ENCODE measurements at regions not wholly inside any gene's neighbourhood (a gene's known extent, or its start where the extent isn't known, plus 50 kb on each side); places are given as distances from the start of the nearest gene placed in this dataset.
"Not testable (repeated sequence)": the region's sequence is repeated elsewhere in the genome, so short reads cannot be mapped to it uniquely, and the experiment has no call there.

DNA sequence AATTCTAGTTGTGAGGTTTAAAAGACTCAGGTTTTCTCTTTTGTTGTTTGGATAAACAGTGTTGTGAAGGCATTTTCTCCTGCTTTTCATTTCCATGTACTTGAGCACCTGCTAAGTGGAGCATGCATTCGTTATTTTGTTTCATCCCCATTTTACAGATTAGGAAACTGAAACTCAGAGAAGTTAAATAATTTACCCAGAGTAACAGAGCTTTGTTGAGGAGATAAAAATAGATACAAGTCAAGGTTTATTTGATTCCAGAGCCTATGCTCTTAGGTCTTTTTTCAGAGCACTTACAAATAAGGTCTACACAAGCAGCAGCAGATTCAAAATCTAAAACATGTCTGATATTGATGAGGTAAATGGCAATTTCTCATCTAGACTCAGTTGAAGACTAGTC lies 254.7 kb upstream of the PTBP2 start:
- no peaks in the 10 kb centered on the region for H3K36me3 ChIP-seq
- WGBS, 2 donors = 57 to 67% methylated on average over 1 of the region's 1 CpG
- no peak overlapping the region for H3K27ac ChIP-seq
- H3K4me1 ChIP-seq = no peaks in the 10 kb centered on the region
- TF ChIP-seq POLR2A (IDR thresholded peaks at IDR 0.05) = no peak
- TF ChIP-seq, protein P1, sequence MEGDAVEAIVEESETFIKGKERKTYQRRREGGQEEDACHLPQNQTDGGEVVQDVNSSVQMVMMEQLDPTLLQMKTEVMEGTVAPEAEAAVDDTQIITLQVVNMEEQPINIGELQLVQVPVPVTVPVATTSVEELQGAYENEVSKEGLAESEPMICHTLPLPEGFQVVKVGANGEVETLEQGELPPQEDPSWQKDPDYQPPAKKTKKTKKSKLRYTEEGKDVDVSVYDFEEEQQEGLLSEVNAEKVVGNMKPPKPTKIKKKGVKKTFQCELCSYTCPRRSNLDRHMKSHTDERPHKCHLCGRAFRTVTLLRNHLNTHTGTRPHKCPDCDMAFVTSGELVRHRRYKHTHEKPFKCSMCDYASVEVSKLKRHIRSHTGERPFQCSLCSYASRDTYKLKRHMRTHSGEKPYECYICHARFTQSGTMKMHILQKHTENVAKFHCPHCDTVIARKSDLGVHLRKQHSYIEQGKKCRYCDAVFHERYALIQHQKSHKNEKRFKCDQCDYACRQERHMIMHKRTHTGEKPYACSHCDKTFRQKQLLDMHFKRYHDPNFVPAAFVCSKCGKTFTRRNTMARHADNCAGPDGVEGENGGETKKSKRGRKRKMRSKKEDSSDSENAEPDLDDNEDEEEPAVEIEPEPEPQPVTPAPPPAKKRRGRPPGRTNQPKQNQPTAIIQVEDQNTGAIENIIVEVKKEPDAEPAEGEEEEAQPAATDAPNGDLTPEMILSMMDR (IDR thresholded peaks at IDR 0.05) = no peak
- DNase-seq = no peak
- no peak overlapping the region for H3K4me3 ChIP-seq
- no peaks in the 10 kb centered on the region for H3K9me3 ChIP-seq
- intact Hi-C loops (cut with DNase I) = no loop called here
- no peaks in the 10 kb centered on the region for H3K27me3 ChIP-seq

DNA sequence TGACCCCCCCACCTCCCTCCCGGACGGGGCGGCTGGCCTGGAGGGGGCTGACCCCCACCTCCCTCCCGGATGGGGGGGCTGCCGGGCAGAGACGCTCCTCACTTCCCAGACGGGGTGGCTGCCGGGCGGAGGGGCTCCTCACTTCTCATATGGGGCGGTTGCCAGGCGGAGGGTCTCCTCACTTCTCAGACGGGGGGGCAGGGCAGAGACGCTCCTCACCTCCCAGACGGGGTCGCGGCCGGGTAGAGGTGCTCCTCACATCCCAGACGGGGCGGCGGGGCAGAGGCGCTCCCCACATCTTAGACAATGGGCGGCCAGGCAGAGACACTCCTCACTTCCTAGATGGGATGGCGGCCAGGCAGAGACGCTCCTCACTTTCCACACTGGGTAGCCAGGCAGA lies 251.9 kb upstream of the PTBP2 start:
- H3K4me3 ChIP-seq; DNase-seq; intact Hi-C loops (cut with DNase I); H3K27ac ChIP-seq; H3K27me3 ChIP-seq; H3K4me1 ChIP-seq; H3K9me3 ChIP-seq; H3K36me3 ChIP-seq: not testable (repeated sequence)
- no CpG with 5 or more reads among the region's 24 CpGs for WGBS, 2 donors

DNA sequence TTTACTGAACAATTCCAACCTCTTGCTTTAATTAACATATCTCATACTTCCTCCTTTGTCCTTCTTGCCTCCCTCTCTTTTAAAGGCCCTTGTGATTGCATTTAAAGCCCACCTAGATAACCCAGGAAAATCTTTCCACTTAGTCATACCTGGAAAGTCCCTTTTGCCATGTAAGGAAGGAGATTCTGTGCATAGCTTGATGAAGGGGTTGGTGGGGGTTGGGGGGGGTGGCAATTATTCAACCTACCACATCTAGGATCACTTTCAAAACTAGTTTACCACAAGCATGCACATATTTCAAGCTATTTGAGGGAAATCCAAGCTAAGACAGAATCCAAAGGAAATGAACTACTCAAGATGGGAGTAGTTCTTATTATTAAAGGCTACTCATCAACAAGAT lies 249.1 kb upstream of the PTBP2 start:
- Histone ChIP-seq H3K27me3 (peaks cover 0 to 3% (median 0%) of the 10 kb centered on the region in 4 donors), H3K36me3 (no peaks in the 10 kb centered on the region), H3K9me3 (no peaks in the 10 kb centered on the region), H3K4me3 (no peak overlapping the region), H3K4me1 (no peaks in the 10 kb centered on the region), H3K27ac (no peak overlapping the region)
- intact Hi-C loops (cut with DNase I) = no loop called here
- TF ChIP-seq, protein P1 (IDR thresholded peaks at IDR 0.05) = no peak
- no peak for TF ChIP-seq POLR2A (IDR thresholded peaks at IDR 0.05)
- no peak for DNase-seq

DNA sequence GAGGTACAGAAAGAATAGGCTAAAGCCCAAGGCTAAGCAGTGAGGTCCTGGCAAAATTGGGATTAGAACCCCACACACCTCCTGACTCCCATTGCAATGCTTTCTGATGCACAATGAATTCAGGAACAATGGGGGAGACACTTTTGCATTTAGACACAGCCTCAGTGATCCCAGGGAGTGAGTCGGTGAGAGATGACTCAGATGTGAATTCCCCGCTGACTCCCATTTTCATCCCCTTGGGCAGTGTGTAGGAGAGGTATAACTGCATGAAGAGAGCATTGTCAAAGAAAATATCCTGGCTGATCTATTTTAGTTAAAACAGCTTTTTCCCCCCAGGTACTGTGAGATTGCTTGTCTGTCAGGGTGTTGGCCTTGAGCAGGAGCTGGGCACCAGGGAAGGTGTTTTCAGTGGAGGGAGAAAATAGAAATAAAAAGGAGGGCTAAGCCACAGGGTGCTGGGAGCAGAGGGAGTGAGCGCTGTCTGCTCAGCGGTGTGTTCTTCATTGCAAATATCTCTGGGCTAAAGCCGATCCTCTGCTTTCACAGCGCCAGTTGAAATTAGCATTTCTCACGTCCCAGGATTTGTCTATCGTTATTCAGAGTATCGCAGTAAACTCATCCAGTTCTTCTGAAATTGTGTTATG lies 247.7 kb upstream of the PTBP2 start:
- H3K36me3 ChIP-seq = no peaks in the 10 kb centered on the region
- intact Hi-C loops (cut with DNase I) = no loop called here
- no peaks in the 10 kb centered on the region for H3K9me3 ChIP-seq
- H3K4me3 ChIP-seq = no peak overlapping the region
- 34 to 61% methylated on average over 9 of the region's 9 CpGs for WGBS, 2 donors
- no peak overlapping the region for H3K27ac ChIP-seq
- TF ChIP-seq POLR2A (IDR thresholded peaks at IDR 0.05) = no peak
- H3K4me1 ChIP-seq = no peaks in the 10 kb centered on the region
- peaks cover 0 to 3% (median 0%) of the 10 kb centered on the region in 4 donors for H3K27me3 ChIP-seq
- DNase-seq = no peak

DNA sequence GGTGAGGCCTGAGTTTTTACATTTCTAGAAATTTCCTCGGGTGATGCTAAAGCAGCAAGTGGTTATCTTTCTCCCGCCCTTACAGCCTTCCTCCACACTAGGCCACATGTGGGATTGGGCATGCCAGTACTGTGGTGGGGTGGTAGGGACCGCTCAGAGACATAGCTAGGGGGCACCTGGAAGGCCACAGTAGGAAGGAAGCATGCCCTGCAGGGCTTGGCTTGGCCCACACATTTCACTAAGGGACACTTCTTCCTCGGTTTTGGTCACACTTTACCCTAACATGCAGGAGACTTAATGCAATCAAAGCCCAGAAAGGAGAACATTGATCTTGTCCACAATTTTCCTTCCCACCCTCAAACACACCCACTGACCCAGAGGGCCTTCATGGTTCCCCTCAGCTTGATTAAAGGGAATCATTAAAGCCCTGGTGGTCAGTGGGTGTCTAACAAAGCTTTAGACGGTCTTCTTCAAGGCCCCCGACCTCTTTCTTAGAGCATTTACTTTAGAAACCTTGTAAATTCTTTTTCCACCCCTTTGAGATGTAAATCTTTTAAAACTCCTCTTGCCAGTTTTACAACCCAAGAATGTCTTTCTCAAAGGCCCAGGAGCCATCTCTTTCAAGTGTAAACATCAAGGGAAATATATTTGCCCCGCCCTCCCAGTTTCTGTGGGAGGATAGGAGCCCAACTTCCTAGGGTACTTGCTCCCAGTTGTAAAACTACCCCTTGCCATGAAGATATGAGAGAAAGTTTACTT lies 246.4 kb upstream of the PTBP2 start:
- H3K27ac ChIP-seq = no peak overlapping the region
- H3K4me3 ChIP-seq = no peak overlapping the region
- intact Hi-C loops (cut with DNase I) = no loop called here
- TF ChIP-seq, protein P1 (IDR thresholded peaks at IDR 0.05) = no peak
- no peak for TF ChIP-seq POLR2A (IDR thresholded peaks at IDR 0.05)
- H3K27me3 ChIP-seq = peaks cover 0 to 3% (median 0%) of the 10 kb centered on the region in 4 donors
- 71 to 75% methylated on average over 4 to 7 of the region's 7 CpGs for WGBS, 2 donors
- no peaks in the 10 kb centered on the region for H3K4me1 ChIP-seq
- DNase-seq = no peak
- no peaks in the 10 kb centered on the region for H3K36me3 ChIP-seq
- no peaks in the 10 kb centered on the region for H3K9me3 ChIP-seq

DNA sequence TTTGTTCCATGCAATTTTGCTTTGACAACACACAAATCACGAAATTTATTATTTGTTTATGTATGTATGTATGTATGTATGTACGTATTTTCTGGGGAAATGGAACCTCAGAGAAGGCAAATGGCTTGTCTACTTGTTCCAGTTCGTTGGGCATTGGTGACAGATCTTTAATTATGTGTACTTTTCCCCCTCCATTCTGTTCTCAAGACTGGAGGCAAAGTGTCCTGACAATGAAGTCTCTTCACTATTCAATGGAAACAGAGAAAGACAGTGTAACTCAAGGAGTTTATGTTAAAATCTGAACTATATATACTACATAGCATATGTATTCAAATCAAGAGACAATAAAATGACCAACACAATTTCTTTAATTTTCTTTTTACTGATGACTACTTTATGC lies 245.7 kb upstream of the PTBP2 start:
- Histone ChIP-seq H3K36me3 (no peaks in the 10 kb centered on the region), H3K4me3 (no peak overlapping the region), H3K27me3 (peaks cover 0 to 3% (median 0%) of the 10 kb centered on the region in 4 donors), H3K4me1 (no peaks in the 10 kb centered on the region), H3K9me3 (no peaks in the 10 kb centered on the region), H3K27ac (no peak overlapping the region)
- no peak for TF ChIP-seq POLR2A (IDR thresholded peaks at IDR 0.05)
- TF ChIP-seq, protein P1 (IDR thresholded peaks at IDR 0.05) = no peak
- intact Hi-C loops (cut with DNase I) = no loop called here
- DNase-seq = no peak
- WGBS, 2 donors = 77 to 85% methylated on average over 3 of the region's 3 CpGs
